ENCODE measurements at regions not wholly inside any gene's neighbourhood (a gene's known extent, or its start where the extent isn't known, plus 50 kb on each side); places are given as distances from the start of the nearest gene placed in this dataset.

DNA sequence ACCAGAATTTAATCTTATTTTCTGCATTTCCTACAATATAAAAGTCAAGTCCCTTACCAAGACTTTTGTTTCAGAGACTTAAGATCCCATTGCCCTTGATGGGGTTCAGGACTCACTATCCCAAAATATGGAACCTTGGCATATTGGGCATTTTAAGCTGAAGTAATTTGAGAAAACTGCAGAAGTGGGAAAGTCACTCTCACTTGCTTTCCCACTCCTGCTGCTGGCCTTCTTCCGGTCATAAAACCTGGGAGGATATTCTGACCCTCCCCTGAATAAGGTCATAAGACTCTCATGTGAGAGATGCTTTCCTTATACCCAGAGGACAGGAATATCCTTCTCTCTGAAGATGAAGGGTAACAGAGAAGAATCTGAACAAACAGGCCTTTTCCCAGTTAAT, 92.8 kb upstream of the IFNGR1 start:
- Histone ChIP-seq H3K4me3 (no peak overlapping the region), H3K4me1 (ENCODE audit: low read depth) (no peaks in the 10 kb centered on the region), H3K9me3 (no peaks in the 10 kb centered on the region), H3K36me3 (ENCODE audit: low read depth) (no peaks in the 10 kb centered on the region)
- no peak for DNase-seq
- no peak for TF ChIP-seq CTCF (IDR thresholded peaks at IDR 0.05)
- ATAC-seq: no peak
- intact Hi-C loops (cut with DNase I, micrococcal nuclease): loop anchor here (10.0 kb wide), 1 partner anchor 217 kb away; no protein-coding TSS in a partner anchor

DNA sequence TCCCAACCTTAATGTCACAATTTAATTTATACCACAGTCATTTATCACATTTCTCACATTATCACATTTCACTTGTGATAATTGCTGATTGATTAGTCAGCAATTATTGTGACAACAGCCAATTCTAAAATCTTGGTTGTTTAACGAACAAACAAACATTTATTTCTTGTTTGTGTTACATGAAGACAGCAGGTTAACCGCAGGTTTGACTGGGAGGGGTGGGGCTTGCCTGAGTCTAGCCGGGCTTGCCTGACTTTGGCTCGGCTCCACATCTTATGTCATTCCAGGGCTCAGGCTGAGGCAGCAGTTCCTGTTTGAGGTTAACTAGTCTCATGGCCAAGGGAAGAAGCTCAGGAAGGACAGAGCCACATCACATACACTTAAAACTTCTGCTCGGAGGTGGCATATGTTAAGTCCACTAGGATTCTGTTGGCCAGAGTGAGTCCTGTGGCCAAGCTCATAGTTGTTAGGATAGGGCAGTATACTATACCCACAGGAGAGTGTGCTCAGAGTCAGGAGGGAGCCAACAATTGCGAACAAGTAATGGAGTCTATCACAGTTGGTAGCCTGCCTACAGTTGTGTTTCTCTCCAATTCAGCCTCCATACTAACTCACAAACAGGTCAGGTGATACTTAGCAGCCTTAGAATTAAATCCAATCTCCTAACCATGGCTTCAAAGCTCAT, 90.0 kb upstream of the IFNGR1 start:
- H3K4me3 ChIP-seq: no peak overlapping the region
- intact Hi-C loops (cut with DNase I, micrococcal nuclease): no loop called here
- H3K36me3 ChIP-seq (ENCODE audit: low read depth): no peaks in the 10 kb centered on the region
- peak; percentile 99 for ATAC-seq
- TF ChIP-seq CTCF (IDR thresholded peaks at IDR 0.05): no peak
- peak; percentile 81 to 89 (median 83) for DNase-seq
- H3K4me1 ChIP-seq (ENCODE audit: low read depth): no peaks in the 10 kb centered on the region
- H3K9me3 ChIP-seq: no peaks in the 10 kb centered on the region

GRCh38 chr6:137307163-137307854, 88.1 kb upstream of the IFNGR1 start:
- Histone ChIP-seq H3K4me3 (no peak overlapping the region), H3K4me1 (ENCODE audit: low read depth) (no peaks in the 10 kb centered on the region), H3K9me3 (no peaks in the 10 kb centered on the region), H3K36me3 (ENCODE audit: low read depth) (no peaks in the 10 kb centered on the region)
- ATAC-seq: peak; percentile 46
- DNase-seq: peak in 1 of 3 donors; percentile 8
- no peak for TF ChIP-seq CTCF (IDR thresholded peaks at IDR 0.05)
- intact Hi-C loops (cut with DNase I, micrococcal nuclease): no loop called here

GRCh38 chr6:137305691-137306090, 86.5 kb upstream of the IFNGR1 start:
- DNase-seq (no peak), ATAC-seq (no peak)
- Histone ChIP-seq H3K36me3 (ENCODE audit: low read depth) (no peaks in the 10 kb centered on the region), H3K4me3 (no peak overlapping the region), H3K9me3 (no peaks in the 10 kb centered on the region), H3K4me1 (ENCODE audit: low read depth) (no peaks in the 10 kb centered on the region)
- no peak for TF ChIP-seq CTCF (IDR thresholded peaks at IDR 0.05)
- intact Hi-C loops (cut with DNase I, micrococcal nuclease): no loop called here

GRCh38 chr6:137304020-137304780, 85.0 kb upstream of the IFNGR1 start:
- DNase-seq (no peak), ATAC-seq (no peak)
- Histone ChIP-seq H3K36me3 (ENCODE audit: low read depth) (no peaks in the 10 kb centered on the region), H3K4me3 (no peak overlapping the region), H3K4me1 (ENCODE audit: low read depth) (no peaks in the 10 kb centered on the region), H3K9me3 (no peaks in the 10 kb centered on the region)
- intact Hi-C loops (cut with DNase I, micrococcal nuclease): no loop called here
- TF ChIP-seq CTCF (IDR thresholded peaks at IDR 0.05): no peak

All from mucosa of descending colon (tissue), 3 donors.